ENCODE measurements at regions not wholly inside any gene's neighbourhood (a gene's known extent, or its start where the extent isn't known, plus 50 kb on each side); places are given as distances from the start of the nearest gene placed in this dataset.
"Not testable (repeated sequence)": the region's sequence is repeated elsewhere in the genome, so short reads cannot be mapped to it uniquely, and the experiment has no call there.

- DNase-seq (ENCODE audit: low read depth) = not testable (repeated sequence)
Measured at GRCh38 chr19:34871911-34872310, 54.8 kb upstream of the ZNF30 start.

GRCh38 chr19:34867631-34868030, 59.1 kb upstream of the ZNF30 start:
- no peak for DNase-seq (ENCODE audit: low read depth)

GRCh38 chr19:34865225-34865624, 61.5 kb upstream of the ZNF30 start:
- DNase-seq (ENCODE audit: low read depth) = not testable (repeated sequence)

- not testable (repeated sequence) for DNase-seq (ENCODE audit: low read depth)
Measured at GRCh38 chr19:34859823-34860736, 66.6 kb upstream of the ZNF30 start.

DNA sequence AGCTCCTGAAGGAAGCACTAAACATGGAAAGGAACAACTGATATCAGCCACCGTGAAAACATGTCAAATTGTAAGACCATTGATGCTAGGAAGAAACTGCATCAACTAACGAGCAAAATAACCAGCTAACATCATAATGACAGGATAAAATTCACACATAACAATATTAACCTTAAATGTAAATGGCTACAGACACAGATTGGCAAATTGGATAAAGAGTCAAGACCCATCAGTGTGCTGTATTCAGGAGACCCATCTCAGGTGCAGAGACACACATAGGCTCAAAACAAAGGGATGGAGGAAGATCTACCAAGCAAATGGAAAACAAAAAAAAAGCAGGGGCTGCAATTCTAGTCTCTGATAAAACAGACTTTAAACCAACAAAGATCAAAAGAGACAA, 67.4 kb upstream of the ZNF30 start:
- DNase-seq (ENCODE audit: low read depth) = not testable (repeated sequence)

- DNase-seq (ENCODE audit: low read depth) = no peak
Measured at GRCh38 chr19:34856052-34856451, 70.7 kb upstream of the ZNF30 start.

- no peak for DNase-seq (ENCODE audit: low read depth)
Measured at GRCh38 chr19:34853369-34853768, 73.3 kb upstream of the ZNF30 start.

- DNase-seq (ENCODE audit: low read depth) = no peak
Measured at GRCh38 chr19:34852669-34853068, 74.0 kb upstream of the ZNF30 start.

- DNase-seq (ENCODE audit: low read depth) = no peak
Measured at GRCh38 chr19:34851277-34851804, 75.4 kb upstream of the ZNF30 start.

- DNase-seq (ENCODE audit: low read depth) = no peak
Measured at GRCh38 chr19:34847393-34847792, 74.4 kb upstream of the ZNF599 start.

DNA sequence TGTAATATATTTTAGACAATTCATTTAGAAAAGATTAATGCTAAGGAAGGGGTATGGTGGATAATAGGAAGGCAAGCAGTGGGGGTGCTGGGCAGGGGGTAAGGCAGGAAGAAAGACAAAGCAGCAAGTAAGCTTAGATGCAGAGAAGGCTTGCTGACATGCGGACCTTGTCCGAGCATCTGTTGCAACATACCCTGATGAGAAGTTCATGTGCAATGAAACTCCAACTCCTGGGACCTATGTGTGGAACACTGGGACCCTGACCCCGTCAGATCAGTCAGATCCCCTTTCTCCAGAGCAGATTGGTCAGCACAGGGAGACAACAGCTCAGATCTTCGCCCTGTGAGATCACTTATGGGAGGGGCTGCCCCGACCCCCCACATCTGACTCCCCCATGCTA, 71.3 kb upstream of the ZNF599 start:
- no peak for DNase-seq (ENCODE audit: low read depth)

DNA sequence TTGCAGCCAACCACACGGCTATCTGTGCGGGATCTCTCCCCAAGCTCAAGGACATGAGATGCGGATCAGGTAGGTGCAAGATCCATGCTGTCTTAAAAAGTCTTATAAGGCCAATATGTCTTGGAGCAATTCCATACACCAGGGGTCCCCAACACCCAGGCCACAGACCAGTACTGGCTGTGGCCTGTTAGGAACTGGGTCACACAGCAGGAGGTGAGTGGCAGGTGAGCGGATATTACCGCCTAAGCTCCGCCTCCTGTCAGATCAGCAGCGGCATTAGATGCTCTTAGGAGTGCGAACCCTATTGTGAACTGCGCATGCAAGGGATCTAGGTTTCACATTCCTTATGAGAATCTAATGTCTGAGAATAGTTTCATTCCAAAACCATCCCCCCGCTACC, 68.8 kb upstream of the ZNF599 start:
- no peak for DNase-seq (ENCODE audit: low read depth)

GRCh38 chr19:34838753-34839431, 65.9 kb upstream of the ZNF599 start:
- DNase-seq (ENCODE audit: low read depth) = no peak

- peak; percentile 18 for DNase-seq (ENCODE audit: low read depth)
Measured at GRCh38 chr19:34838248-34838647, 65.2 kb upstream of the ZNF599 start.

GRCh38 chr19:34837262-34837661, 64.2 kb upstream of the ZNF599 start:
- peak; percentile 3 for DNase-seq (ENCODE audit: low read depth)

DNA sequence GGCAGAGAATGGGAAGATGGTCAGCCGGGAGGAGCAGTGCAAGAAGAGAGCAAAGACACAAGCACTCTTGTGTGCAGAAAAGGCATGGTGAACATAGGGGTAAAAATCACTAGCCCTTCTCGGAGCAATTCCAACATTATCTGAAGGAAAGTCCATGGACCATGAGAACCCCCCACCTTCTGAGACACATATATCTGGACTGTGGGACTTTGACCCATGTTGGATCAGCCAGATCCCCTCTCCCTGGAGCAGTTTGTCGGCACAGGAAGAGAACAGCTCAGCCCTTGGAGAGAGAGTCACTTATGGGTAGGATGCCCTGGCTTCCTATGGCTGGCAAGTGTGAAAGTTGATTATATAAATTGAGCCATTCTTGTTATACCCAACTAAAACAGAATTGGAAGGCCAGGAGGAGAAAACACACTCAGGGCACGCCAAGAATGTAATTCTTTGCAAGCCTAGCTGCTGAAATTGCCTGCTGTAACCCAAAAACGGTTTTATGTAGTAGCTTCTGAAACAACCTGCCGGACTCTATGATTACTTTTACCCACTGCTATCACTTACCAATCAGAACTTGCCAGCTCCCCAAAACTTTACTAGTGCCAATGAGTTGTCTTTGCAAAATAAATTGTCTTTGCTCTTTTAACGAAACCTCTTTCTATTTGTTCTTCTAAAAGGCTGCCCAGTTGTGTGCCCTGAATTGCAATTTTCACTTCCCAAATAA, 62.8 kb upstream of the ZNF599 start:
- DNase-seq (ENCODE audit: low read depth) = no peak

- DNase-seq (ENCODE audit: low read depth) = no peak
Measured at GRCh38 chr19:34834472-34835061, 61.6 kb upstream of the ZNF599 start.

GRCh38 chr19:34832581-34833112, 59.6 kb upstream of the ZNF599 start:
- DNase-seq (ENCODE audit: low read depth) = no peak

GRCh38 chr19:34831714-34832113, 58.7 kb upstream of the ZNF599 start:
- DNase-seq (ENCODE audit: low read depth) = no peak

GRCh38 chr19:34828156-34828555, 55.1 kb upstream of the ZNF599 start:
- DNase-seq (ENCODE audit: low read depth) = no peak

DNA sequence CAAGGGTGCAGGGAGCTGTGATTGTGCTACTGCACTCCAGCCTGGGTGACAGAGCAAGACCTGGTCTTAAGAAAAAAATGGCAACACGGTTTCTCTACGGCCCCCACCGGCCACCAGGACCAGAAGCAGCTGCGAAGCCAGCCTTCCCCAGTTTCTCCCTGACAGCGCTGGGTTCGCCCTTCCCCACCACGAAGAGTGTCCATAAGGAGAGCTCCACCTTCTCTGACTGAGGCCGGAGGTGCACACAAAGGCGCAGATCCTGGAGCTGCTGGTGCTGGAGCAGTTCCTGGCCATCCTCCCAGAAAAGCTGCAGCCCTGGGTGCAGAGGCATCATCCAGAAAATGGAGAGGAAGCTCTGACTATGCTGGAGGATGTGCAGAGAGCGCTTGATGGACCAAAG, 52.2 kb upstream of the ZNF599 start:
- DNase-seq (ENCODE audit: low read depth) = no peak

- DNase-seq (ENCODE audit: low read depth) = no peak
Measured at GRCh38 chr19:34824686-34825085, 51.7 kb upstream of the ZNF599 start.

Data from M059J (cell line).